GM18499 (cell line): ENCODE measurements at regions not wholly inside any gene's neighbourhood (a gene's known extent, or its start where the extent isn't known, plus 50 kb on each side); places are given as distances from the start of the nearest gene placed in this dataset.
"Not testable (repeated sequence)": the region's sequence is repeated elsewhere in the genome, so short reads cannot be mapped to it uniquely, and the experiment has no call there.

ENCODE experiments used
- ATAC-seq: cut with Tn5 transposase; IDR thresholded peaks from one replicate; pipeline ENCODE4 v1.9.1; 2021; ENCODE audit warnings: moderate number of reproducible peaks; ENCODE audit not compliant: insufficient read depth, unreplicated experiment

- ATAC-seq: no peak
These were observed 208.1 kb upstream of the RND3 start for GRCh38 chr2:150695451-150696135.

GRCh38 chr2:150693556-150693955, 206.1 kb upstream of the RND3 start:
- no peak for ATAC-seq

GRCh38 chr2:150690870-150691269, 203.4 kb upstream of the RND3 start:
- no peak for ATAC-seq

- no peak for ATAC-seq
These were observed 202.8 kb upstream of the RND3 start for GRCh38 chr2:150690261-150690660.

- no peak for ATAC-seq
These were observed 202.1 kb upstream of the RND3 start for GRCh38 chr2:150689590-150689989.

- no peak for ATAC-seq
These were observed 200.5 kb upstream of the RND3 start for GRCh38 chr2:150688016-150688415.

- ATAC-seq: no peak
These were observed 198.9 kb upstream of the RND3 start for GRCh38 chr2:150686391-150686790.

- ATAC-seq: no peak
These were observed 193.8 kb upstream of the RND3 start for GRCh38 chr2:150681120-150681804.

GRCh38 chr2:150679456-150680120, 192.1 kb upstream of the RND3 start:
- no peak for ATAC-seq

- no peak for ATAC-seq
These were observed 190.1 kb upstream of the RND3 start for GRCh38 chr2:150677551-150677950.

- ATAC-seq: no peak
These were observed 189.4 kb upstream of the RND3 start for GRCh38 chr2:150676747-150677383.

GRCh38 chr2:150675807-150676206, 188.3 kb upstream of the RND3 start:
- no peak for ATAC-seq

GRCh38 chr2:150674283-150674682, 186.8 kb upstream of the RND3 start:
- no peak for ATAC-seq

GRCh38 chr2:150672311-150672710, 184.8 kb upstream of the RND3 start:
- no peak for ATAC-seq

GRCh38 chr2:150669492-150669891, 182.0 kb upstream of the RND3 start:
- ATAC-seq: no peak

- ATAC-seq: not testable (repeated sequence)
These were observed 179.6 kb upstream of the RND3 start for GRCh38 chr2:150667039-150667438.

- ATAC-seq: no peak
These were observed 175.7 kb upstream of the RND3 start for GRCh38 chr2:150663143-150663542.

- no peak for ATAC-seq
These were observed 168.5 kb upstream of the RND3 start for GRCh38 chr2:150656002-150656401.

GRCh38 chr2:150653351-150653750, 165.9 kb upstream of the RND3 start:
- ATAC-seq: no peak

- no peak for ATAC-seq
These were observed 160.5 kb upstream of the RND3 start for GRCh38 chr2:150647943-150648342.

GRCh38 chr2:150646746-150647145, 159.3 kb upstream of the RND3 start:
- ATAC-seq: no peak
